ENCODE measurements at regions not wholly inside any gene's neighbourhood (a gene's known extent, or its start where the extent isn't known, plus 50 kb on each side); places are given as distances from the start of the nearest gene placed in this dataset.

- FAIRE-seq (no peak), ATAC-seq (no peak), DNase-seq (ENCODE audit: low read depth, low spot score) (no peak)
- no peaks in the 10 kb centered on the region for H3K4me1 ChIP-seq (ENCODE audit: control insufficient read depth, insufficient read depth, low read length)
- intact Hi-C loops (cut with micrococcal nuclease; ENCODE audit: unreplicated experiment), result no loop called here
- no peaks in the 10 kb centered on the region for H3K9me3 ChIP-seq (replicated peaks; ENCODE audit: control insufficient read depth, insufficient read depth, low read length)
- BruUV-seq (replicated peaks), result no TSS peak
- H3K27ac ChIP-seq (ENCODE audit: control insufficient read depth, insufficient read depth), result no peak overlapping the region
- TF ChIP-seq MYB (IDR thresholded peaks at IDR 0.05; ENCODE audit: borderline replicate concordance, low read depth, low read length), result no peak
- no peak for TF ChIP-seq BCL3 (IDR thresholded peaks at IDR 0.05; ENCODE audit: borderline replicate concordance, insufficient read depth, low read depth, low read length, poor library complexity, severe bottlenecking)
- no peak for TF ChIP-seq POLR2AphosphoS5 (IDR thresholded peaks at IDR 0.05; ENCODE audit: low read length)
- TF ChIP-seq PBX3 (IDR thresholded peaks at IDR 0.05; ENCODE audit: insufficient replicate concordance, low read depth, low read length), result no peak
- 8% methylated on average over 1 of the region's 1 CpG for WGBS (ENCODE audit: insufficient coverage, insufficient replicate concordance, low lambda C conversion rate, missing lambda C conversion rate)
- in situ Hi-C loops (cut with MboI), result no loop called here
- H3K4me2 ChIP-seq (ENCODE audit: control insufficient read depth, insufficient read depth), result no peak overlapping the region
- H3K36me3 ChIP-seq (ENCODE audit: control insufficient read depth in 2 of 2, insufficient read depth in 2 of 2, low read length in 1 of 2), result no peaks in the 10 kb centered on the region
- H3K79me2 ChIP-seq (ENCODE audit: control insufficient read depth, insufficient read depth, low read length), result no peaks in the 10 kb centered on the region
- ChIA-PET CTCF (interaction anchor here (0.8 kb wide), 1 partner anchor 9 kb away, joined by 3 read pairs; no protein-coding TSS in a partner anchor), POLR2A (no interaction called here), RAD21 (ENCODE audit: unreplicated experiment) (no interaction called here), SMC1A (ENCODE audit: uncharacterized antibody, unreplicated experiment) (no interaction called here)
- H3K4me3 ChIP-seq, result no peak overlapping the region
- H3K9ac ChIP-seq (ENCODE audit: control insufficient read depth, insufficient read depth, low read length), result no peak overlapping the region
- no peak overlapping the region for H2AFZ ChIP-seq (ENCODE audit: control insufficient read depth, low read depth, low read length)
- no peaks in the 10 kb centered on the region for H4K20me1 ChIP-seq (ENCODE audit: control insufficient read depth, insufficient read depth)
- H3K27me3 ChIP-seq (replicated peaks in 1 of 2; ENCODE audit: control insufficient read depth in 2 of 2, insufficient read depth in 2 of 2, low read length in 1 of 2), result no peaks in the 10 kb centered on the region; a peak in 1 of 4 replicates
Observed at GRCh38 chr12:105429511-105429910, 99.0 kb downstream of the C12orf75 start.
